Parathyroid adenoma (tissue), 2 donors: ENCODE measurements at regions not wholly inside any gene's neighbourhood (a gene's known extent, or its start where the extent isn't known, plus 50 kb on each side); places are given as distances from the start of the nearest gene placed in this dataset.

ENCODE experiments used
- H2AFZ ChIP-seq: fragments of 300-600 bp; sonication (generic); one replicate; pipeline ENCODE4 v1.7.0; 2017; ENCODE audit warnings: antibody characterized with exemption, mild to moderate bottlenecking
- H3K27ac ChIP-seq: fragments of 300-600 bp; sonication (generic); one replicate; pipeline ENCODE4 v1.7.0; 2017
- H3K27me3 ChIP-seq: fragments of 300-600 bp; sonication (generic); one replicate; pipeline ENCODE4 v1.7.0; 2017; ENCODE audit warnings: low read length; ENCODE audit not compliant: control insufficient read depth, insufficient read depth
- H3K36me3 ChIP-seq: fragments of 300-600 bp; sonication (generic); one replicate; pipeline ENCODE4 v1.7.0; 2017; ENCODE audit warnings: low read length; ENCODE audit not compliant: control insufficient read depth, insufficient read depth
- H3K4me1 ChIP-seq: fragments of 300-600 bp; sonication (generic); one replicate; pipeline ENCODE4 v1.7.0; 2017; ENCODE audit warnings: control low read depth
- H3K4me2 ChIP-seq: fragments of 300-600 bp; sonication (generic); one replicate; pipeline ENCODE4 v1.7.0; 2017; ENCODE audit warnings: low read length
- H3K4me3 ChIP-seq: fragments of 300-600 bp; sonication (generic); one replicate; pipeline ENCODE4 v1.7.0; 2017; ENCODE audit warnings: low read depth, low read length
- H3K79me2 ChIP-seq: fragments of 300-600 bp; sonication (generic); one replicate; pipeline ENCODE4 v1.7.0; 2017; ENCODE audit warnings: control low read depth
- H3K9ac ChIP-seq: fragments of 300-600 bp; sonication (generic); one replicate; pipeline ENCODE4 v1.7.0; 2017; ENCODE audit warnings: mild to moderate bottlenecking
- H3K9me3 ChIP-seq: fragments of 300-600 bp; sonication (generic); one replicate; pipeline ENCODE4 v1.7.0; 2017; ENCODE audit warnings: low read length; ENCODE audit not compliant: control insufficient read depth
- CTCF ChIP-seq: fragments of 300-600 bp; sonication (generic); IDR thresholded peaks from one replicate; pipeline ENCODE4 v1.7.0; 2017; ENCODE audit warnings: antibody characterized with exemption, mild to moderate bottlenecking
- donor health status: primary hyperparathyroidism.

- Histone ChIP-seq H3K9ac (no peak overlapping the region), H3K27ac (no peak overlapping the region), H3K36me3 (no peaks in the 10 kb centered on the region), H3K4me1 (no peaks in the 10 kb centered on the region), H3K4me3 (no peak overlapping the region), H3K79me2 (no peaks in the 10 kb centered on the region), H3K4me2 (no peak overlapping the region), H3K27me3 (no peaks in the 10 kb centered on the region), H2AFZ (no peak overlapping the region), H3K9me3 (no peaks in the 10 kb centered on the region)
- TF ChIP-seq CTCF: no peak
These were observed 2073.2 kb downstream of the TP53TG3F start for GRCh38 chr16:35532576-35532975.

GRCh38 chr16:35533683-35534082, 2074.3 kb downstream of the TP53TG3F start:
- Histone ChIP-seq H3K27me3 (no peaks in the 10 kb centered on the region), H3K79me2 (no peaks in the 10 kb centered on the region), H3K4me3 (no peak overlapping the region), H3K4me2 (no peak overlapping the region), H2AFZ (no peak overlapping the region), H3K9ac (no peak overlapping the region), H3K36me3 (no peaks in the 10 kb centered on the region), H3K4me1 (no peaks in the 10 kb centered on the region), H3K9me3 (no peaks in the 10 kb centered on the region), H3K27ac (no peak overlapping the region)
- no peak for TF ChIP-seq CTCF

- Histone ChIP-seq H3K9me3 (no peaks in the 10 kb centered on the region), H3K27ac (no peak overlapping the region), H3K4me1 (no peaks in the 10 kb centered on the region), H3K27me3 (no peaks in the 10 kb centered on the region), H3K4me2 (no peak overlapping the region), H3K79me2 (no peaks in the 10 kb centered on the region), H2AFZ (no peak overlapping the region), H3K36me3 (no peaks in the 10 kb centered on the region), H3K4me3 (no peak overlapping the region), H3K9ac (no peak overlapping the region)
- no peak for TF ChIP-seq CTCF
These were observed 2084.1 kb downstream of the TP53TG3F start for GRCh38 chr16:35543486-35543885.

- H3K9ac ChIP-seq: no peak overlapping the region
- no peaks in the 10 kb centered on the region for H3K27me3 ChIP-seq
- no peaks in the 10 kb centered on the region for H3K79me2 ChIP-seq
- no peak overlapping the region for H3K4me2 ChIP-seq
- TF ChIP-seq CTCF: no peak
- no peak overlapping the region for H3K4me3 ChIP-seq
- no peak overlapping the region for H3K27ac ChIP-seq
- H3K4me1 ChIP-seq: no peaks in the 10 kb centered on the region
- H2AFZ ChIP-seq: no peak overlapping the region
- no peaks in the 10 kb centered on the region for H3K9me3 ChIP-seq
- no peaks in the 10 kb centered on the region for H3K36me3 ChIP-seq
These were observed 2093.4 kb downstream of the TP53TG3F start for GRCh38 chr16:35552763-35553162.

GRCh38 chr16:35557731-35558130, 2098.3 kb downstream of the TP53TG3F start:
- Histone ChIP-seq H3K36me3 (no peaks in the 10 kb centered on the region), H2AFZ (no peak overlapping the region), H3K9me3 (no peaks in the 10 kb centered on the region), H3K9ac (no peak overlapping the region), H3K4me2 (no peak overlapping the region), H3K4me1 (no peaks in the 10 kb centered on the region), H3K27me3 (no peaks in the 10 kb centered on the region), H3K27ac (no peak overlapping the region), H3K79me2 (no peaks in the 10 kb centered on the region), H3K4me3 (no peak overlapping the region)
- no peak for TF ChIP-seq CTCF
